ENCODE measurements at regions not wholly inside any gene's neighbourhood (a gene's known extent, or its start where the extent isn't known, plus 50 kb on each side); places are given as distances from the start of the nearest gene placed in this dataset.

- no peak for TF ChIP-seq EZH2 (IDR thresholded peaks at IDR 0.05; ENCODE audit: low read length, missing control alignments)
- TF ChIP-seq, protein P1, sequence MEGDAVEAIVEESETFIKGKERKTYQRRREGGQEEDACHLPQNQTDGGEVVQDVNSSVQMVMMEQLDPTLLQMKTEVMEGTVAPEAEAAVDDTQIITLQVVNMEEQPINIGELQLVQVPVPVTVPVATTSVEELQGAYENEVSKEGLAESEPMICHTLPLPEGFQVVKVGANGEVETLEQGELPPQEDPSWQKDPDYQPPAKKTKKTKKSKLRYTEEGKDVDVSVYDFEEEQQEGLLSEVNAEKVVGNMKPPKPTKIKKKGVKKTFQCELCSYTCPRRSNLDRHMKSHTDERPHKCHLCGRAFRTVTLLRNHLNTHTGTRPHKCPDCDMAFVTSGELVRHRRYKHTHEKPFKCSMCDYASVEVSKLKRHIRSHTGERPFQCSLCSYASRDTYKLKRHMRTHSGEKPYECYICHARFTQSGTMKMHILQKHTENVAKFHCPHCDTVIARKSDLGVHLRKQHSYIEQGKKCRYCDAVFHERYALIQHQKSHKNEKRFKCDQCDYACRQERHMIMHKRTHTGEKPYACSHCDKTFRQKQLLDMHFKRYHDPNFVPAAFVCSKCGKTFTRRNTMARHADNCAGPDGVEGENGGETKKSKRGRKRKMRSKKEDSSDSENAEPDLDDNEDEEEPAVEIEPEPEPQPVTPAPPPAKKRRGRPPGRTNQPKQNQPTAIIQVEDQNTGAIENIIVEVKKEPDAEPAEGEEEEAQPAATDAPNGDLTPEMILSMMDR (conservative IDR thresholded peaks at IDR 0.05 in 1 of 2, IDR thresholded peaks at IDR 0.05 in 1 of 2; ENCODE audit: low read depth in 1 of 2, low read length in 2 of 2), result no peak
Measured at GRCh38 chr18:14976736-14977430, 228.9 kb downstream of the ANKRD30B start.

Measured in fibroblast of lung (primary cell).